ENCODE measurements at regions not wholly inside any gene's neighbourhood (a gene's known extent, or its start where the extent isn't known, plus 50 kb on each side); places are given as distances from the start of the nearest gene placed in this dataset.

GRCh38 chr9:79061752-79062616 lies 509.8 kb upstream of the TLE4 start:
- TF ChIP-seq, protein P1, sequence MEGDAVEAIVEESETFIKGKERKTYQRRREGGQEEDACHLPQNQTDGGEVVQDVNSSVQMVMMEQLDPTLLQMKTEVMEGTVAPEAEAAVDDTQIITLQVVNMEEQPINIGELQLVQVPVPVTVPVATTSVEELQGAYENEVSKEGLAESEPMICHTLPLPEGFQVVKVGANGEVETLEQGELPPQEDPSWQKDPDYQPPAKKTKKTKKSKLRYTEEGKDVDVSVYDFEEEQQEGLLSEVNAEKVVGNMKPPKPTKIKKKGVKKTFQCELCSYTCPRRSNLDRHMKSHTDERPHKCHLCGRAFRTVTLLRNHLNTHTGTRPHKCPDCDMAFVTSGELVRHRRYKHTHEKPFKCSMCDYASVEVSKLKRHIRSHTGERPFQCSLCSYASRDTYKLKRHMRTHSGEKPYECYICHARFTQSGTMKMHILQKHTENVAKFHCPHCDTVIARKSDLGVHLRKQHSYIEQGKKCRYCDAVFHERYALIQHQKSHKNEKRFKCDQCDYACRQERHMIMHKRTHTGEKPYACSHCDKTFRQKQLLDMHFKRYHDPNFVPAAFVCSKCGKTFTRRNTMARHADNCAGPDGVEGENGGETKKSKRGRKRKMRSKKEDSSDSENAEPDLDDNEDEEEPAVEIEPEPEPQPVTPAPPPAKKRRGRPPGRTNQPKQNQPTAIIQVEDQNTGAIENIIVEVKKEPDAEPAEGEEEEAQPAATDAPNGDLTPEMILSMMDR (IDR thresholded peaks at IDR 0.05; ENCODE audit: insufficient read depth, low read length, poor library complexity, severe bottlenecking), result no peak
- TF ChIP-seq EZH2phosphoT487 (conservative IDR thresholded peaks at IDR 0.05; ENCODE audit: low read length), result no peak
